ENCODE measurements at regions not wholly inside any gene's neighbourhood (a gene's known extent, or its start where the extent isn't known, plus 50 kb on each side); places are given as distances from the start of the nearest gene placed in this dataset.

GRCh38 chr4:134883831-134884449, 682.4 kb upstream of the PABPC4L start:
- no TSS peak for BruUV-seq (replicated peaks)
- no peak for DNase-seq (ENCODE audit: low read depth, low spot score)

DNA sequence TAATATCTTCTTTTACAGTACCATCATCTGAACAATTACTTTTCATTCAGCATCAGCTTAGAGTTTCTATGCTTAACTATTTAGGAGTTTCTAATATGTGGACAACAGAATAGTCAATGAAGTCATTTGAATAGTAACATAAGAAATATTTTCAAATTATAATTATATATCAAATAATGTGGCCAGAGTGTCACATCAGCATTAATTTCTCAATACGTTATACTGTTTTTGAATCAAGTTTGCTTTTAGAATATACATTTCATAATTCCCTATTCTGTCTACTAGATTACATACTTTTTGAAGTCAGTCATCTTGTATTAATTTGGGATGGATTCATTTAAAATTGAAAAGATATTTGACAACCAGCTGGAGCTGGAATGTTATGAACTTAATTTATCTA, 677.4 kb upstream of the PABPC4L start:
- Histone ChIP-seq H4K20me1 (replicated peaks; ENCODE audit: control insufficient read depth, extremely low read depth, insufficient read depth, low read length) (no peaks in the 10 kb centered on the region), H3K27me3 (ENCODE audit: control insufficient read depth in 2 of 2, insufficient read depth in 2 of 2, low read length in 2 of 2) (no peaks in the 10 kb centered on the region), H3K4me2 (ENCODE audit: insufficient read depth, low read length) (no peak overlapping the region), H3K9me3 (replicated peaks; ENCODE audit: control insufficient read depth, insufficient read depth, low read length) (no peaks in the 10 kb centered on the region), H3K36me3 (ENCODE audit: control insufficient read depth in 2 of 2, extremely low read depth in 1 of 2, insufficient read depth in 2 of 2, low read length in 2 of 2) (no peaks in the 10 kb centered on the region), H3K4me3 (replicated peaks in 1 of 3; ENCODE audit: insufficient read depth in 1 of 3, low read depth in 1 of 3, low read length in 3 of 3) (no peak overlapping the region), H3K4me1 (ENCODE audit: control insufficient read depth, extremely low read depth, insufficient read depth, low read length) (no peaks in the 10 kb centered on the region), H3K79me2 (ENCODE audit: control insufficient read depth, insufficient read depth, low read length) (no peaks in the 10 kb centered on the region), H3K9ac (replicated peaks; ENCODE audit: extremely low read depth, insufficient read depth, low read length) (no peak overlapping the region), H3K9me1 (replicated peaks; ENCODE audit: control insufficient read depth, extremely low read depth, insufficient read depth, low read length) (no peaks in the 10 kb centered on the region), H2AFZ (ENCODE audit: low read depth, low read length) (no peak overlapping the region), H3K27ac (ENCODE audit: insufficient read depth, low read depth, low read length) (no peak overlapping the region)
- intact Hi-C loops (cut with micrococcal nuclease) (no loop called here), dilution Hi-C loops (cut with MboI; ENCODE audit: extremely low pct_ligation_motif_present, low sequenced_read_pairs) (no loop called here)
- ChIA-PET POLR2A (no interaction called here), CTCF (no interaction called here)
- no TSS peak for BruUV-seq (replicated peaks)
- FAIRE-seq (no peak), DNase-seq (ENCODE audit: low read depth, low spot score) (no peak)
- TF ChIP-seq, protein P1, sequence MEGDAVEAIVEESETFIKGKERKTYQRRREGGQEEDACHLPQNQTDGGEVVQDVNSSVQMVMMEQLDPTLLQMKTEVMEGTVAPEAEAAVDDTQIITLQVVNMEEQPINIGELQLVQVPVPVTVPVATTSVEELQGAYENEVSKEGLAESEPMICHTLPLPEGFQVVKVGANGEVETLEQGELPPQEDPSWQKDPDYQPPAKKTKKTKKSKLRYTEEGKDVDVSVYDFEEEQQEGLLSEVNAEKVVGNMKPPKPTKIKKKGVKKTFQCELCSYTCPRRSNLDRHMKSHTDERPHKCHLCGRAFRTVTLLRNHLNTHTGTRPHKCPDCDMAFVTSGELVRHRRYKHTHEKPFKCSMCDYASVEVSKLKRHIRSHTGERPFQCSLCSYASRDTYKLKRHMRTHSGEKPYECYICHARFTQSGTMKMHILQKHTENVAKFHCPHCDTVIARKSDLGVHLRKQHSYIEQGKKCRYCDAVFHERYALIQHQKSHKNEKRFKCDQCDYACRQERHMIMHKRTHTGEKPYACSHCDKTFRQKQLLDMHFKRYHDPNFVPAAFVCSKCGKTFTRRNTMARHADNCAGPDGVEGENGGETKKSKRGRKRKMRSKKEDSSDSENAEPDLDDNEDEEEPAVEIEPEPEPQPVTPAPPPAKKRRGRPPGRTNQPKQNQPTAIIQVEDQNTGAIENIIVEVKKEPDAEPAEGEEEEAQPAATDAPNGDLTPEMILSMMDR (IDR thresholded peaks at IDR 0.05; ENCODE audit: extremely low read depth in 1 of 2, insufficient read depth in 1 of 2, low read depth in 1 of 2, low read length in 2 of 2) = no peak
- TF ChIP-seq, protein P2, sequence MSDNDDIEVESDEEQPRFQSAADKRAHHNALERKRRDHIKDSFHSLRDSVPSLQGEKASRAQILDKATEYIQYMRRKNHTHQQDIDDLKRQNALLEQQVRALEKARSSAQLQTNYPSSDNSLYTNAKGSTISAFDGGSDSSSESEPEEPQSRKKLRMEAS (IDR thresholded peaks at IDR 0.05; ENCODE audit: insufficient read depth, insufficient read length) = no peak
- no peak for TF ChIP-seq POLR2A (IDR thresholded peaks at IDR 0.05; ENCODE audit: low read depth, low read length)
- no peak for TF ChIP-seq FOS (IDR thresholded peaks at IDR 0.05; ENCODE audit: borderline replicate concordance, insufficient read depth, low read length)
- no peak for TF ChIP-seq JUN (IDR thresholded peaks at IDR 0.05; ENCODE audit: borderline replicate concordance, insufficient read depth, insufficient read length, low read depth)
- no peak for TF ChIP-seq MYC (IDR thresholded peaks at IDR 0.05; ENCODE audit: low read depth, low read length)
- no peak for TF ChIP-seq EZH2 (IDR thresholded peaks at IDR 0.05; ENCODE audit: borderline replicate concordance, low read depth, low read length, severe bottlenecking)
- TF ChIP-seq POLR2AphosphoS5 (IDR thresholded peaks at IDR 0.05; ENCODE audit: insufficient read depth, low read depth, low read length) = no peak

More at GRCh38 chr4:134883831-134884449, 682.4 kb upstream of the PABPC4L start:
- Histone ChIP-seq H3K4me3 (replicated peaks in 1 of 3; ENCODE audit: insufficient read depth in 1 of 3, low read depth in 1 of 3, low read length in 3 of 3) (no peak overlapping the region), H3K27me3 (ENCODE audit: control insufficient read depth in 2 of 2, insufficient read depth in 2 of 2, low read length in 2 of 2) (no peaks in the 10 kb centered on the region), H3K9ac (replicated peaks; ENCODE audit: extremely low read depth, insufficient read depth, low read length) (no peak overlapping the region), H3K9me3 (replicated peaks; ENCODE audit: control insufficient read depth, insufficient read depth, low read length) (no peaks in the 10 kb centered on the region), H2AFZ (ENCODE audit: low read depth, low read length) (no peak overlapping the region), H4K20me1 (replicated peaks; ENCODE audit: control insufficient read depth, extremely low read depth, insufficient read depth, low read length) (no peaks in the 10 kb centered on the region), H3K4me1 (ENCODE audit: control insufficient read depth, extremely low read depth, insufficient read depth, low read length) (no peaks in the 10 kb centered on the region), H3K79me2 (ENCODE audit: control insufficient read depth, insufficient read depth, low read length) (no peaks in the 10 kb centered on the region), H3K4me2 (ENCODE audit: insufficient read depth, low read length) (no peak overlapping the region), H3K36me3 (ENCODE audit: control insufficient read depth in 2 of 2, extremely low read depth in 1 of 2, insufficient read depth in 2 of 2, low read length in 2 of 2) (no peaks in the 10 kb centered on the region), H3K9me1 (replicated peaks; ENCODE audit: control insufficient read depth, extremely low read depth, insufficient read depth, low read length) (no peaks in the 10 kb centered on the region), H3K27ac (ENCODE audit: insufficient read depth, low read depth, low read length) (no peak overlapping the region)
- CTCF ChIA-PET = no interaction called here
- no peak for FAIRE-seq
- intact Hi-C loops (cut with micrococcal nuclease) = no loop called here
- dilution Hi-C loops (cut with MboI; ENCODE audit: extremely low pct_ligation_motif_present, low sequenced_read_pairs) = no loop called here
- TF ChIP-seq EZH2 (IDR thresholded peaks at IDR 0.05; ENCODE audit: borderline replicate concordance, low read depth, low read length, severe bottlenecking) = no peak
- no peak for TF ChIP-seq POLR2A (IDR thresholded peaks at IDR 0.05; ENCODE audit: low read depth, low read length)
- POLR2A ChIA-PET = no interaction called here
